ENCODE measurements at regions not wholly inside any gene's neighbourhood (a gene's known extent, or its start where the extent isn't known, plus 50 kb on each side); places are given as distances from the start of the nearest gene placed in this dataset.

DNA sequence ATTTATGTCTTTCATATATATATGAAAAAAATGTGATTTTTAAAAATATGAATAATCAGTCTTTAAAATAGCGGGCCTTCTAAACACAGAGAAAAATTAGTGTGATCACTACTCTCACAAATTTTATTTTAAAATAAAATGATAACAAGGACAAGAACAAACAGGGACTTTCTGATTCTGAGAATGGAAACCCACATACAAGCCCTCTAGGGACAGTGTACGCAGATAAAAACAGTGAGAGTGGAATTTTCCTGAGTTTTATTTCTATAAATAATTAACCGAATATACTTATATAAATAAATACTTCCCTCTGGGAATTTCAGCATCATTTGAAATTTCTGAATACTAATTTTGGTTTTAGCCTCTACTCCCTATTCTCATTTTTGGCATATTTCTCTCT lies 201.4 kb upstream of the CBLB start:
- TF ChIP-seq, protein P1, sequence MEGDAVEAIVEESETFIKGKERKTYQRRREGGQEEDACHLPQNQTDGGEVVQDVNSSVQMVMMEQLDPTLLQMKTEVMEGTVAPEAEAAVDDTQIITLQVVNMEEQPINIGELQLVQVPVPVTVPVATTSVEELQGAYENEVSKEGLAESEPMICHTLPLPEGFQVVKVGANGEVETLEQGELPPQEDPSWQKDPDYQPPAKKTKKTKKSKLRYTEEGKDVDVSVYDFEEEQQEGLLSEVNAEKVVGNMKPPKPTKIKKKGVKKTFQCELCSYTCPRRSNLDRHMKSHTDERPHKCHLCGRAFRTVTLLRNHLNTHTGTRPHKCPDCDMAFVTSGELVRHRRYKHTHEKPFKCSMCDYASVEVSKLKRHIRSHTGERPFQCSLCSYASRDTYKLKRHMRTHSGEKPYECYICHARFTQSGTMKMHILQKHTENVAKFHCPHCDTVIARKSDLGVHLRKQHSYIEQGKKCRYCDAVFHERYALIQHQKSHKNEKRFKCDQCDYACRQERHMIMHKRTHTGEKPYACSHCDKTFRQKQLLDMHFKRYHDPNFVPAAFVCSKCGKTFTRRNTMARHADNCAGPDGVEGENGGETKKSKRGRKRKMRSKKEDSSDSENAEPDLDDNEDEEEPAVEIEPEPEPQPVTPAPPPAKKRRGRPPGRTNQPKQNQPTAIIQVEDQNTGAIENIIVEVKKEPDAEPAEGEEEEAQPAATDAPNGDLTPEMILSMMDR (IDR thresholded peaks at IDR 0.05): no peak
- TF ChIP-seq POLR2AphosphoS5 (IDR thresholded peaks at IDR 0.05) (no peak), POLR2A (IDR thresholded peaks at IDR 0.05) (no peak), EP300 (IDR thresholded peaks at IDR 0.05; ENCODE audit: low read depth) (no peak)

All from transverse colon (tissue), 4 donors.